OCI-LY1 (cell line): ENCODE measurements at regions not wholly inside any gene's neighbourhood (a gene's known extent, or its start where the extent isn't known, plus 50 kb on each side); places are given as distances from the start of the nearest gene placed in this dataset.

Experiments used
- H2AFZ ChIP-seq: fragments of 200-600 bp; sonication (generic), shearing (Covaris generic); 2 replicates; pipeline ENCODE4 v1.6.0; 2014; ENCODE audit warnings: antibody characterized with exemption, mild to moderate bottlenecking, low read length
- H3F3A ChIP-seq: fragments of 200-600 bp; sonication (generic), shearing (Covaris generic); 2 replicates; pipeline ENCODE4 v1.6.0; 2014; ENCODE audit warnings: mild to moderate bottlenecking, antibody characterized with exemption, low read length, moderate library complexity; ENCODE audit not compliant: insufficient read depth
- H3K27ac ChIP-seq: fragments of 200-600 bp; sonication (generic); 2 replicates; pipeline ENCODE4 v1.5.1; 2014; ENCODE audit warnings: low read length, mixed run types, mild to moderate bottlenecking, low read depth; ENCODE audit not compliant: poor library complexity, severe bottlenecking
- H3K27me3 ChIP-seq: fragments of 200-600 bp; sonication (generic); 2 replicates; pipeline ENCODE4 v1.6.0; 2014; ENCODE audit warnings: antibody characterized with exemption, mild to moderate bottlenecking, low read length, moderate library complexity; ENCODE audit not compliant: insufficient read depth
- H3K36me3 ChIP-seq: fragments of 200-600 bp; sonication (generic); 2 replicates; pipeline ENCODE4 v1.6.1; 2014; ENCODE audit warnings: mild to moderate bottlenecking, antibody characterized with exemption, low read length, moderate library complexity, mixed read lengths; ENCODE audit not compliant: insufficient read depth
- H3K4me1 ChIP-seq: fragments of 200-600 bp; sonication (generic); 2 replicates; pipeline ENCODE4 v1.5.1; 2014; ENCODE audit warnings: mild to moderate bottlenecking, low read length, moderate library complexity; ENCODE audit not compliant: insufficient read depth, severe bottlenecking
- H3K4me2 ChIP-seq: fragments of 200-600 bp; sonication (generic), shearing (Covaris generic); 2 replicates; pipeline ENCODE4 v1.6.1; 2014; ENCODE audit warnings: low read length
- H3K4me3 ChIP-seq: fragments of 200-600 bp; sonication (generic); 2 replicates; pipeline ENCODE4 v1.5.1; 2014; ENCODE audit warnings: low read length, low read depth, mild to moderate bottlenecking, mixed read lengths; ENCODE audit not compliant: poor library complexity, severe bottlenecking
- H3K79me2 ChIP-seq: fragments of 200-600 bp; shearing (Covaris generic); 2 replicates; pipeline ENCODE4 v1.6.1; 2016; ENCODE audit warnings: mixed run types, low read length, mixed read lengths; ENCODE audit not compliant: insufficient read depth
- H3K9ac ChIP-seq: fragments of 200-600 bp; sonication (generic), shearing (Covaris generic); 2 replicates; pipeline ENCODE4 v1.6.1; 2014; ENCODE audit warnings: mild to moderate bottlenecking, low read length, mixed read lengths
- H3K9me2 ChIP-seq: fragments of 200-600 bp; sonication (generic), shearing (Covaris generic); 2 replicates; pipeline ENCODE4 v1.6.1; 2014; ENCODE audit warnings: low read depth, mild to moderate bottlenecking, low read length, mixed read lengths
- H3K9me3 ChIP-seq: fragments of 200-600 bp; shearing (Covaris generic); 2 replicates; pipeline ENCODE4 v1.6.1; 2014; ENCODE audit warnings: low read length, mixed read lengths
- H4K20me1 ChIP-seq: fragments of 200-600 bp; sonication (generic), shearing (Covaris generic); 2 replicates; pipeline ENCODE4 v1.6.0; 2016; ENCODE audit warnings: mild to moderate bottlenecking, low read length; ENCODE audit not compliant: insufficient read depth
- CTCF ChIP-seq: fragments of 200-600 bp; sonication (generic), shearing (Covaris generic); IDR thresholded peaks from 2 replicates; pipeline ENCODE4 v1.5.1; 2017; ENCODE audit warnings: mild to moderate bottlenecking, antibody characterized with exemption, low read length, moderate library complexity, mixed read lengths
- EZH2 ChIP-seq: fragments of 200-600 bp; sonication (generic), shearing (Covaris generic); IDR thresholded peaks from 2 replicates; pipeline ENCODE4 v1.8.0; 2017; ENCODE audit warnings: borderline replicate concordance, mixed run types, mild to moderate bottlenecking, antibody characterized with exemption, low read length, moderate library complexity, mixed read lengths

GRCh38 chr16:59601452-59601851, 867.3 kb upstream of the GOT2 start:
- Histone ChIP-seq H3K9ac (no peak overlapping the region), H3K27me3 (no peaks in the 10 kb centered on the region), H3K9me3 (no peaks in the 10 kb centered on the region), H3K4me2 (no peak overlapping the region), H3K4me1 (no peaks in the 10 kb centered on the region), H3K9me2 (no peaks in the 10 kb centered on the region), H4K20me1 (no peaks in the 10 kb centered on the region), H3F3A (no peaks in the 10 kb centered on the region), H3K36me3 (no peaks in the 10 kb centered on the region), H3K79me2 (no peaks in the 10 kb centered on the region), H3K27ac (no peak overlapping the region), H2AFZ (no peak overlapping the region), H3K4me3 (no peak overlapping the region)
- TF ChIP-seq EZH2 (no peak), CTCF (no peak)

GRCh38 chr16:59597269-59597668, 863.2 kb upstream of the GOT2 start:
- no peaks in the 10 kb centered on the region for H3K9me2 ChIP-seq
- no peak overlapping the region for H2AFZ ChIP-seq
- no peaks in the 10 kb centered on the region for H3K4me1 ChIP-seq
- no peaks in the 10 kb centered on the region for H3K27me3 ChIP-seq
- no peaks in the 10 kb centered on the region for H4K20me1 ChIP-seq
- no peak overlapping the region for H3K4me2 ChIP-seq
- H3K9me3 ChIP-seq: no peaks in the 10 kb centered on the region
- TF ChIP-seq CTCF: no peak
- TF ChIP-seq EZH2: no peak
- no peaks in the 10 kb centered on the region for H3K79me2 ChIP-seq
- H3K4me3 ChIP-seq: no peak overlapping the region
- H3K9ac ChIP-seq: no peak overlapping the region
- no peaks in the 10 kb centered on the region for H3K36me3 ChIP-seq
- no peaks in the 10 kb centered on the region for H3F3A ChIP-seq
- no peak overlapping the region for H3K27ac ChIP-seq

- H2AFZ ChIP-seq: no peak overlapping the region
- no peak overlapping the region for H3K9ac ChIP-seq
- no peaks in the 10 kb centered on the region for H3K4me1 ChIP-seq
- no peaks in the 10 kb centered on the region for H3K9me3 ChIP-seq
- no peaks in the 10 kb centered on the region for H3K27me3 ChIP-seq
- no peak overlapping the region for H3K4me2 ChIP-seq
- no peaks in the 10 kb centered on the region for H4K20me1 ChIP-seq
- H3K9me2 ChIP-seq: no peaks in the 10 kb centered on the region
- H3K4me3 ChIP-seq: no peak overlapping the region
- H3F3A ChIP-seq: no peaks in the 10 kb centered on the region
- no peak overlapping the region for H3K27ac ChIP-seq
- no peaks in the 10 kb centered on the region for H3K36me3 ChIP-seq
- H3K79me2 ChIP-seq: no peaks in the 10 kb centered on the region
- TF ChIP-seq EZH2 (no peak), CTCF (no peak)
Observed at GRCh38 chr16:59596693-59597092, 862.6 kb upstream of the GOT2 start.
